GM21381 (cell line): ENCODE measurements at regions not wholly inside any gene's neighbourhood (a gene's known extent, or its start where the extent isn't known, plus 50 kb on each side); places are given as distances from the start of the nearest gene placed in this dataset.

ENCODE experiments used
- ATAC-seq: cut with Tn5 transposase; IDR thresholded peaks from one replicate; pipeline ENCODE4 v1.9.1; 2021; ENCODE audit warnings: mild to moderate bottlenecking, moderate library complexity; ENCODE audit not compliant: unreplicated experiment

- ATAC-seq, result no peak
Observed at GRCh38 chr5:171578829-171579491, 159.5 kb downstream of the FGF18 start.

GRCh38 chr5:171579976-171580411, 160.5 kb downstream of the FGF18 start:
- ATAC-seq, result no peak

- no peak for ATAC-seq
Observed at GRCh38 chr5:171580502-171581265, 161.2 kb downstream of the FGF18 start.

GRCh38 chr5:171581781-171582180, 162.3 kb downstream of the FGF18 start:
- no peak for ATAC-seq

GRCh38 chr5:171582849-171583248, 163.4 kb downstream of the FGF18 start:
- no peak for ATAC-seq

- no peak for ATAC-seq
Observed at GRCh38 chr5:171585981-171586380, 166.5 kb downstream of the FGF18 start.

GRCh38 chr5:171586436-171586835, 167.0 kb downstream of the FGF18 start:
- no peak for ATAC-seq

- ATAC-seq, result no peak
Observed at GRCh38 chr5:171588046-171588445, 168.6 kb downstream of the FGF18 start.

GRCh38 chr5:171588790-171589189, 169.3 kb downstream of the FGF18 start:
- ATAC-seq, result no peak

GRCh38 chr5:171589461-171589860, 170.0 kb downstream of the FGF18 start:
- ATAC-seq, result no peak

GRCh38 chr5:171592076-171592475, 172.6 kb downstream of the FGF18 start:
- no peak for ATAC-seq

- no peak for ATAC-seq
Observed at GRCh38 chr5:171592736-171593135, 173.3 kb downstream of the FGF18 start.

- ATAC-seq, result no peak
Observed at GRCh38 chr5:171593401-171593800, 174.0 kb downstream of the FGF18 start.

GRCh38 chr5:171593976-171594375, 174.5 kb downstream of the FGF18 start:
- no peak for ATAC-seq

GRCh38 chr5:171595401-171595800, 176.0 kb downstream of the FGF18 start:
- ATAC-seq, result no peak

- no peak for ATAC-seq
Observed at GRCh38 chr5:171595801-171596231, 176.4 kb downstream of the FGF18 start.

- ATAC-seq, result no peak
Observed at GRCh38 chr5:171596391-171596878, 177.0 kb downstream of the FGF18 start.

GRCh38 chr5:171597946-171598640, 178.6 kb downstream of the FGF18 start:
- no peak for ATAC-seq

- ATAC-seq, result no peak
Observed at GRCh38 chr5:171598641-171599152, 179.2 kb downstream of the FGF18 start.

- no peak for ATAC-seq
Observed at GRCh38 chr5:171599411-171599810, 180.0 kb downstream of the FGF18 start.

- no peak for ATAC-seq
Observed at GRCh38 chr5:171599957-171600612, 180.6 kb downstream of the FGF18 start.
